ENCODE measurements at regions not wholly inside any gene's neighbourhood (a gene's known extent, or its start where the extent isn't known, plus 50 kb on each side); places are given as distances from the start of the nearest gene placed in this dataset.
"Not testable (repeated sequence)": the region's sequence is repeated elsewhere in the genome, so short reads cannot be mapped to it uniquely, and the experiment has no call there.

DNA sequence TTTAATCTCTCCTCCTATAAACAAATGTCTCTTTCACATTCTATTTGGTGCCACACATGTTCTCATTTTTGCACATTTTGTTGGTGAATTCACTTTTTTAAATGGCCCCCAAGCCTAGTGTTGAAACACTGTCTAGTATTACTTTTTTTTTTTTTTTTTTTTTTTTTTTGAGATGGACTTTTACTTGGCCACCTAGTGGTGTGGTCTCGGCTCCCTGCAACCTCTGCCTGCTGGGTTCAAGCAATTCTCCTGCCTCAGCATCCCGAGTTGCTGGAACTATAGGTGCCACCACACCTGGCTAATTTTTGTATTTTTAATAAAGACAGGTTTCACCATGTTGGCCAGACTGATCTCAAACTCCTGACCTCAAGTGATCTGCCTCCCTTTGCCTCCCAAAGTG is 273.8 kb upstream of the SLC14A2 start:
- TF ChIP-seq, protein P1, sequence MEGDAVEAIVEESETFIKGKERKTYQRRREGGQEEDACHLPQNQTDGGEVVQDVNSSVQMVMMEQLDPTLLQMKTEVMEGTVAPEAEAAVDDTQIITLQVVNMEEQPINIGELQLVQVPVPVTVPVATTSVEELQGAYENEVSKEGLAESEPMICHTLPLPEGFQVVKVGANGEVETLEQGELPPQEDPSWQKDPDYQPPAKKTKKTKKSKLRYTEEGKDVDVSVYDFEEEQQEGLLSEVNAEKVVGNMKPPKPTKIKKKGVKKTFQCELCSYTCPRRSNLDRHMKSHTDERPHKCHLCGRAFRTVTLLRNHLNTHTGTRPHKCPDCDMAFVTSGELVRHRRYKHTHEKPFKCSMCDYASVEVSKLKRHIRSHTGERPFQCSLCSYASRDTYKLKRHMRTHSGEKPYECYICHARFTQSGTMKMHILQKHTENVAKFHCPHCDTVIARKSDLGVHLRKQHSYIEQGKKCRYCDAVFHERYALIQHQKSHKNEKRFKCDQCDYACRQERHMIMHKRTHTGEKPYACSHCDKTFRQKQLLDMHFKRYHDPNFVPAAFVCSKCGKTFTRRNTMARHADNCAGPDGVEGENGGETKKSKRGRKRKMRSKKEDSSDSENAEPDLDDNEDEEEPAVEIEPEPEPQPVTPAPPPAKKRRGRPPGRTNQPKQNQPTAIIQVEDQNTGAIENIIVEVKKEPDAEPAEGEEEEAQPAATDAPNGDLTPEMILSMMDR (IDR thresholded peaks at IDR 0.05), result no peak
- no peak for TF ChIP-seq ZFX (IDR thresholded peaks at IDR 0.05; ENCODE audit: borderline replicate concordance)
- no peak overlapping the region for H3K27ac ChIP-seq

DNA sequence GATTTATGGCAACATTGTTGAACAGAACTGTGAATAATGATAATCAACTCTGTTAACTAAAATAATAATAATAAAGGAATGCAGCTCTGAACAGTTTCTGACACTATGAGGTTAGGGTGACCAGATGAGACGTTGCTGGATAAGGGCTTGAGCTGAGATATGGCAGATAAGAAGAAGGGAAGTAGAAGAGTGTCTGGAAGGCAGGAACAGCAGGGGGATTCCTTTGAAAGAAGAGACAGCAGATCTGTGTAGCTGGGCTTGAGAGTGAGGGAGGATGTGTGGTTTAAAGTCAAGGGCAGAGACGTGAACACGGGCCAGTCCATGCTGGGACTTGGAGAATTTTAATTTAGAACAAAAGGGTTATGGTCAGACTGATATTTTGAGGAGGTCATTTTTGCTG is 273.1 kb upstream of the SLC14A2 start:
- no peak for TF ChIP-seq ZFX (IDR thresholded peaks at IDR 0.05; ENCODE audit: borderline replicate concordance)
- TF ChIP-seq, protein P1 (IDR thresholded peaks at IDR 0.05), result no peak
- H3K27ac ChIP-seq, result no peak overlapping the region

DNA sequence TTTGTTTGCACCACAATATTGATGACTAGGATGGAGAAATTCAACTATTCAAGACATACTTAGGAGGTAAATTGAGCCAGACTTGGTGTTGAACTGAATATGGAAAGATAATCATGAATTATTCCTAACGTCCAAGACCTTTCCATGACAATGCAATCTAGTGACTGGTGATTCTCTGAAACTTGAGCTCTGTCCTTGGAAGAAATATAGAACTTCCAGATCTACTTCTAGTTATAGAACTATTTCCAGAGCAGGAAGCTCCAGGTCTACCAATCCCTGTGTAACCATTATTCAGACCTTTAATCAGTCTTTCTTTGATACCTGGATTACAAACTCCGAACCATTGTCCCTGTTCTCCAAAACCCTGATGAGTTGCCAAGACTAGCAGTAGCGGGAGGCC is 272.6 kb upstream of the SLC14A2 start:
- TF ChIP-seq, protein P1 (IDR thresholded peaks at IDR 0.05), result no peak
- no peak for TF ChIP-seq ZFX (IDR thresholded peaks at IDR 0.05; ENCODE audit: borderline replicate concordance)

DNA sequence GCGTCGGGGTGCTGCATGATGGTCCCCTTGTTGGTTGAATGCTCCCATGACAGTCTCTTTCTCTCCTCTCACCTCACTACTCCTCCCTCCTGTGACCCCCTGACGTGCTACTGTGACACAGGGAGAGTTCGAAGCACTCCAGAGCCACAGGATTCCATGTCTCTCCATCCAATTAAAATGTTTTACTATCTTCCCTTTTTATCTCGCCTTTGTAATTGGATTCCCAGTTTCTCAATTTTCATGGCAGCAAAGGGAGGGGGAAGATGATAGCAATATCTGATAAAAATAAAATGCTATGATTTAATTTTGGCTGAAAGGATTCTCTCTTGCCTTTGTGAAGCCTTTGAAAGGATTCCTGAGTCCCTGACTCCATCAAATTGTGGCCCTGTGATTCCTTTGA is 271.9 kb upstream of the SLC14A2 start:
- no peak for TF ChIP-seq ZFX (IDR thresholded peaks at IDR 0.05; ENCODE audit: borderline replicate concordance)
- no peak overlapping the region for H3K27ac ChIP-seq

More for the DNA sequence above, 272.6 kb upstream of the SLC14A2 start:
- H3K27ac ChIP-seq, result no peak overlapping the region

DNA sequence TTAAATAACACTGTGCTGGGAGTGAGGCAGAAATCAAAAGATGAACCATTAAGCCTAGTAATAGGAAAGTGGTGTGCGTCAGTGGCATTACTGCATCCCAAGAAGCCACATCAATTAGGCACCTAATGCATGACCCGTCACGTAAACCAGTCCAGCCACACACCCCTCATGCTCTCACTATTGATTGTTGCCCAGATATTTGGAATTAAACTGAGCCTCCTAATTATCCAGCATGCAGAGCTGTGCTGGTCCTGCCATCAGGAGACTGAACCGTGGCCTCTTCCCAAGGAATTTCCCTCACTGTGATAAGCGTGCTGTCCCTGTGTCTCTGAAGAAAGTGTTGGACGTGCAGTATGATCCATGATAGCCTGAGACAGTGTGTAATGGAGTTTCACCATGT is 270.6 kb upstream of the SLC14A2 start:
- H3K27ac ChIP-seq, result not testable (repeated sequence)

DNA sequence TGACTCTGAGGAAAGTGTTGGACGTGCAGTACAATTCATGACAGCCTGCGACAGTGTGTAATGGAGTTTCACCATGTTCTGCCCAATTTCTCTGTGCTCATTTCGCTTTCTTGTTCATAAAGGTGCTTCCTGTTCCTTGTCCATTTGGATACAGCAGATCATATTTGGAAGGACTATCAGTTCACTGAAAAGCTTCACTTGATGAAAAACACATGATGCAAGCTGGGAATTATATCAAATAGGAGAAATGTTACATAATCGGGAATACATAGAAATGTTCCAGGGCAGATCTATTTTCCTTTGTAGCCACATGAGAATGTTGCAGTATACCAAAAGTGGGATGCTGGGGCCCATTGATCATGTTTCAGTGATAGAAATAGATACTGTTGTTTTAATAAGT is 266.3 kb upstream of the SLC14A2 start:
- H3K27ac ChIP-seq, result no peak overlapping the region
- TF ChIP-seq, protein P1 (IDR thresholded peaks at IDR 0.05), result no peak
- TF ChIP-seq ZFX (IDR thresholded peaks at IDR 0.05; ENCODE audit: borderline replicate concordance), result no peak

DNA sequence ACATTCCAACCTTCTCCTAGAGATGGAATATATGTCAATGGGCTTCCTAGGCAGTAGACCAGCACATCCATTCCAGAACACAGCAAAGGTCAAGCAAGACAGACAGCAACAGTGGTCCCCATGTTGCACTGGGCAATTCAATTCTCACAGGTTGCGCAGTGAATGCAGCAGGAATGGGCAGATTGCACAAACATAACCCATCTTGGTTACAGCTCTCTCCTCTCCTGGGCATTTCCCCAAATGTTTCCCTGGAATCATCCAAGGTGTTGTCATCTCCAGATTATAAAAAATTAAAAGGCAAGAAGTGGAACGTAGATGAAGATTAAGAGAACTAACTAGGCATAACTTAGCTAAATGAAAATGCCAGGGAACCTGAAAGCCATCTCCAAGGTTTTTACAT is 265.8 kb upstream of the SLC14A2 start:
- H3K27ac ChIP-seq, result no peak overlapping the region
- no peak for TF ChIP-seq ZFX (IDR thresholded peaks at IDR 0.05; ENCODE audit: borderline replicate concordance)
- TF ChIP-seq, protein P1 (IDR thresholded peaks at IDR 0.05), result no peak

DNA sequence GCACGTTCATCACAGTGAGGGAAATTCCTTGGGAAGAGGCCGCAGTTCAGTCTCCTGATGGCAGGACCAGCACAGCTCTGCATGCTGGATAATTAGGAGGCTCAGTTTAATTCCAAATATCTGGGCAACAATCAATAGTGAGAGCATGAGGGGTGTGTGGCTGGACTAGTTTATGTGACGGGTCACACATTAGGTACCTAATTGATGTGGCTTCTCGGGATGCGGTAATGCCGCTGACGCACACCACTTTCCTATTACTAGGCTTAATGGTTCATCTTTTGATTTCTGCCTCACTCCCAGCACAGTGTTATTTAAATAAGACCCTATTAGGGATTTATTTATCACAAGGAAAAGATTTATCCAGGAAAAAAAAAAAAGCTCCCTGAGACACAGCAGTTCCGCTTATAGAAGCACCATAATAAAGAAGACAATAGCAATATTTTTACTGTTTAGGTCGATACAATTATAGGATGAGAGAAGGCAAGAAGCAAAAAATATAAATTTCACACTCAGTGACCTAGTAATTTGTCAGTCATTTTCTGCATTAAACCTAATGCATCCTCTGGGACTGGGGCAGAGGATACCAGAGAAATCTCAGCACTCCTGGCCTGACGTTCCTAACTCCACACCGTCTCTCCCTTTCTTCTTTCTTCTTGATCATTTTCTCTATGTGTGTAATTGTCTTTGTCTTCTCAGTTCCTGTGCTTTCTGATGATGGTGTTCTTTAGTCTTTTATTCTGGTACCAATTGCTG is 264.7 kb upstream of the SLC14A2 start:
- H3K27ac ChIP-seq, result no peak overlapping the region
- TF ChIP-seq, protein P1 (IDR thresholded peaks at IDR 0.05), result no peak
- no peak for TF ChIP-seq ZFX (IDR thresholded peaks at IDR 0.05; ENCODE audit: borderline replicate concordance)

Measured in 22Rv1 (cell line).